Germinal center (tissue), 1 donor: ENCODE measurements at regions not wholly inside any gene's neighbourhood (a gene's known extent, or its start where the extent isn't known, plus 50 kb on each side); places are given as distances from the start of the nearest gene placed in this dataset.

Source experiments
- DNase-seq: peaks from one replicate; pipeline ENCODE4 v3.0.0; 2012; ENCODE audit warnings: mixed read lengths, low spot score

- DNase-seq = no peak
Measured at GRCh38 chrX:9317176-9317575, 147.7 kb upstream of the TBL1X start.

GRCh38 chrX:9318213-9318612 is 146.6 kb upstream of the TBL1X start:
- no peak for DNase-seq

GRCh38 chrX:9318766-9319165 is 146.1 kb upstream of the TBL1X start:
- DNase-seq = no peak

- DNase-seq = no peak
Measured at GRCh38 chrX:9320940-9321339, 143.9 kb upstream of the TBL1X start.

- DNase-seq = no peak
Measured at GRCh38 chrX:9324676-9325075, 140.2 kb upstream of the TBL1X start.

GRCh38 chrX:9326369-9326768 is 138.5 kb upstream of the TBL1X start:
- no peak for DNase-seq

GRCh38 chrX:9327086-9327746 is 137.6 kb upstream of the TBL1X start:
- DNase-seq = no peak

- DNase-seq = no peak
Measured at GRCh38 chrX:9327747-9328145, 137.1 kb upstream of the TBL1X start.

GRCh38 chrX:9329056-9329455 is 135.8 kb upstream of the TBL1X start:
- DNase-seq = no peak

- DNase-seq = no peak
Measured at GRCh38 chrX:9330249-9330982, 134.4 kb upstream of the TBL1X start.

- DNase-seq = no peak
Measured at GRCh38 chrX:9333873-9334560, 130.8 kb upstream of the TBL1X start.

GRCh38 chrX:9335251-9335650 is 129.6 kb upstream of the TBL1X start:
- no peak for DNase-seq

- DNase-seq = no peak
Measured at GRCh38 chrX:9336456-9336855, 128.4 kb upstream of the TBL1X start.

- DNase-seq = no peak
Measured at GRCh38 chrX:9337046-9337445, 127.8 kb upstream of the TBL1X start.

- no peak for DNase-seq
Measured at GRCh38 chrX:9338986-9339385, 125.9 kb upstream of the TBL1X start.

- DNase-seq = peak; percentile 30
Measured at GRCh38 chrX:9339603-9340491, 125.0 kb upstream of the TBL1X start.

- peak; percentile 24 for DNase-seq
Measured at GRCh38 chrX:9340598-9341290, 124.1 kb upstream of the TBL1X start.

- peak; percentile 69 for DNase-seq
Measured at GRCh38 chrX:9341291-9342201, 123.3 kb upstream of the TBL1X start.

GRCh38 chrX:9342561-9343051 is 122.3 kb upstream of the TBL1X start:
- DNase-seq = peak; percentile 50

GRCh38 chrX:9343971-9344370 is 120.9 kb upstream of the TBL1X start:
- no peak for DNase-seq
